ENCODE measurements at regions not wholly inside any gene's neighbourhood (a gene's known extent, or its start where the extent isn't known, plus 50 kb on each side); places are given as distances from the start of the nearest gene placed in this dataset.

GRCh38 chr1:112788561-112788960, 73.4 kb upstream of the PPM1J start:
- no peak for DNase-seq (ENCODE audit: low spot score)
- Histone ChIP-seq H3K27me3 (no peaks in the 10 kb centered on the region), H3K27ac (no peak overlapping the region), H3K4me3 (no peak overlapping the region), H3K9me3 (no peaks in the 10 kb centered on the region), H3K4me1 (no peaks in the 10 kb centered on the region), H3K36me3 (no peaks in the 10 kb centered on the region)
- TF ChIP-seq, protein P1, sequence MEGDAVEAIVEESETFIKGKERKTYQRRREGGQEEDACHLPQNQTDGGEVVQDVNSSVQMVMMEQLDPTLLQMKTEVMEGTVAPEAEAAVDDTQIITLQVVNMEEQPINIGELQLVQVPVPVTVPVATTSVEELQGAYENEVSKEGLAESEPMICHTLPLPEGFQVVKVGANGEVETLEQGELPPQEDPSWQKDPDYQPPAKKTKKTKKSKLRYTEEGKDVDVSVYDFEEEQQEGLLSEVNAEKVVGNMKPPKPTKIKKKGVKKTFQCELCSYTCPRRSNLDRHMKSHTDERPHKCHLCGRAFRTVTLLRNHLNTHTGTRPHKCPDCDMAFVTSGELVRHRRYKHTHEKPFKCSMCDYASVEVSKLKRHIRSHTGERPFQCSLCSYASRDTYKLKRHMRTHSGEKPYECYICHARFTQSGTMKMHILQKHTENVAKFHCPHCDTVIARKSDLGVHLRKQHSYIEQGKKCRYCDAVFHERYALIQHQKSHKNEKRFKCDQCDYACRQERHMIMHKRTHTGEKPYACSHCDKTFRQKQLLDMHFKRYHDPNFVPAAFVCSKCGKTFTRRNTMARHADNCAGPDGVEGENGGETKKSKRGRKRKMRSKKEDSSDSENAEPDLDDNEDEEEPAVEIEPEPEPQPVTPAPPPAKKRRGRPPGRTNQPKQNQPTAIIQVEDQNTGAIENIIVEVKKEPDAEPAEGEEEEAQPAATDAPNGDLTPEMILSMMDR (IDR thresholded peaks at IDR 0.05) = no peak

DNA sequence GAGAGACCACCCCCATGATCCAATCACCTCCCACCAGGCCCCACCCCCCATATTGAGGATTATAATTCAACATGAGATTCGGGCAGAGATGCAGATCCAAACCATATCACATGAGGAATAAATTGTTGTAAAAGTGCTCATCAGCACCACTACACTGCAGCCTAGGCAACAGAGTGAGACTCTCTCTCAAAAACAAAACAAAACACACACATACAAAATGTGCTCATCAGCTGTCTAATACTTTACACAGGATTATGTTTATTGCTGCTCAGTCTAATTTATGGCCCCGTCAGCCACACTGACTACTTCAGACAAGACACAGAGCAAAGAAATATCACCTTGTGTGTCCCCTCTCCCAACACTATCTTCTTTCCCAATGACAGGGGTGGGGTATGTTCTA, 72.9 kb upstream of the PPM1J start:
- TF ChIP-seq, protein P1 (IDR thresholded peaks at IDR 0.05) = no peak
- no peaks in the 10 kb centered on the region for H3K9me3 ChIP-seq

GRCh38 chr1:112783059-112783458, 67.9 kb upstream of the PPM1J start:
- DNase-seq (ENCODE audit: low spot score) = no peak
- no peaks in the 10 kb centered on the region for H3K27me3 ChIP-seq
- TF ChIP-seq, protein P1 (IDR thresholded peaks at IDR 0.05) = no peak

More for the DNA sequence above, 72.9 kb upstream of the PPM1J start:
- H3K27ac ChIP-seq = no peak overlapping the region
- H3K36me3 ChIP-seq = no peaks in the 10 kb centered on the region
- DNase-seq (ENCODE audit: low spot score) = no peak
- no peak overlapping the region for H3K4me3 ChIP-seq
- H3K27me3 ChIP-seq = no peaks in the 10 kb centered on the region
- H3K4me1 ChIP-seq = no peaks in the 10 kb centered on the region

GRCh38 chr1:112779665-112780526, 64.8 kb upstream of the PPM1J start:
- no peak for DNase-seq (ENCODE audit: low spot score)
- H3K4me3 ChIP-seq = no peak overlapping the region
- TF ChIP-seq, protein P1 (IDR thresholded peaks at IDR 0.05) = no peak
- no peaks in the 10 kb centered on the region for H3K9me3 ChIP-seq
- no peaks in the 10 kb centered on the region for H3K36me3 ChIP-seq
- H3K27me3 ChIP-seq = no peaks in the 10 kb centered on the region
- H3K4me1 ChIP-seq = no peaks in the 10 kb centered on the region
- no peak overlapping the region for H3K27ac ChIP-seq

More at GRCh38 chr1:112783059-112783458, 67.9 kb upstream of the PPM1J start:
- no peak overlapping the region for H3K27ac ChIP-seq
- H3K4me3 ChIP-seq = no peak overlapping the region
- no peaks in the 10 kb centered on the region for H3K4me1 ChIP-seq
- no peaks in the 10 kb centered on the region for H3K36me3 ChIP-seq
- H3K9me3 ChIP-seq = no peaks in the 10 kb centered on the region

DNA sequence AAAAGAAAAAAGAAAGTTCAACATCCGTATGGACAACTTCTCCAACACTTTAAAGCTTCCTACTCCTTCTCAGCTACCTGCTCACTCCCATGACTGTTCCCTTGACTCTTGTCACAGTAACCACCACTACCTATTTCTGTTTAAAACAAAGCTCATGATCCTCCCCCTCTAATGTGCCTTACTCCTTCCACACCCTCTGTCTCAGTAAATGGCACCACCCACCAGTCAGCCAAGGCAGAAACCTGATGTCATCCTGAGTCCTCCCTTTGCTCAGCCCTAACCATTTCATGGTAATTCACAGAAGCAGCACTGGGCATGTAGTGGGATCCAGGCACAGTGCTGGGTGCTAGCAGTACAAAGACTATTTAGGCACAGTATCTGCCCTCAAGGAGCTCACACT, 63.0 kb upstream of the PPM1J start:
- no peaks in the 10 kb centered on the region for H3K4me1 ChIP-seq
- no peaks in the 10 kb centered on the region for H3K27me3 ChIP-seq
- H3K4me3 ChIP-seq = no peak overlapping the region
- TF ChIP-seq, protein P1 (IDR thresholded peaks at IDR 0.05) = no peak
- H3K36me3 ChIP-seq = no peaks in the 10 kb centered on the region
- no peaks in the 10 kb centered on the region for H3K9me3 ChIP-seq
- DNase-seq (ENCODE audit: low spot score) = no peak
- H3K27ac ChIP-seq = no peak overlapping the region
